OCI-LY7 (cell line): ENCODE measurements at regions not wholly inside any gene's neighbourhood (a gene's known extent, or its start where the extent isn't known, plus 50 kb on each side); places are given as distances from the start of the nearest gene placed in this dataset.
"Not testable (repeated sequence)": the region's sequence is repeated elsewhere in the genome, so short reads cannot be mapped to it uniquely, and the experiment has no call there.

Experiments used
- BruUV-seq: library from RNA; stranded (reverse); fragments of 400-500 nt; replicated peaks from 2 replicates; lab custom pipeline; 2021; lab: Mats Ljungman, UMichigan
- CTCF ChIA-PET: fragments of 300-600 bp; sonication (Branson Sonifier 250); formaldehyde crosslinking; loops from one replicate; lab custom pipeline; 2022; ENCODE audit warnings: antibody characterized with exemption; ENCODE audit not compliant: unreplicated experiment; lab: Charles Lee
- POLR2A ChIA-PET: fragments of 300-600 bp; sonication (Branson Sonifier 250); formaldehyde crosslinking; loops from one replicate; lab custom pipeline; 2022; ENCODE audit warnings: antibody characterized with exemption; lab: Charles Lee
- DNase-seq: peaks from one replicate; pipeline ENCODE4 v3.0.0-alpha.2; 2015; ENCODE audit warnings: low spot score
- H2AFZ ChIP-seq: fragments of 200-600 bp; sonication (generic), shearing (Covaris generic); 2 replicates; pipeline ENCODE4 v1.6.1; 2014; ENCODE audit warnings: mild to moderate bottlenecking, antibody characterized with exemption, low read length, moderate library complexity
- H3K27ac ChIP-seq: fragments of 200-600 bp; sonication (generic); 2 replicates; pipeline ENCODE4 v1.5.1; 2014; ENCODE audit warnings: mixed run types, low read depth, mild to moderate bottlenecking, moderate library complexity, low read length, inconsistent platforms; ENCODE audit not compliant: poor library complexity, severe bottlenecking
- H3K36me3 ChIP-seq: fragments of 200-600 bp; sonication (generic); 2 replicates; pipeline ENCODE4 v1.6.1; 2014; ENCODE audit warnings: mild to moderate bottlenecking, antibody characterized with exemption, low read length, moderate library complexity, mixed read lengths; ENCODE audit not compliant: insufficient read depth
- H3K4me1 ChIP-seq: fragments of 200-600 bp; sonication (generic); 2 replicates; pipeline ENCODE4 v1.5.1; 2014; ENCODE audit warnings: mild to moderate bottlenecking, low read length; ENCODE audit not compliant: insufficient read depth, poor library complexity, severe bottlenecking
- H3K4me2 ChIP-seq: fragments of 200-600 bp; sonication (generic); 2 replicates; pipeline ENCODE4 v1.6.1; 2014; ENCODE audit warnings: mild to moderate bottlenecking, low read length
- H3K4me3 ChIP-seq: fragments of 200-600 bp; sonication (generic); 2 replicates; pipeline ENCODE4 v1.5.1; 2014; ENCODE audit warnings: mild to moderate bottlenecking, low read depth, low read length; ENCODE audit not compliant: poor library complexity, severe bottlenecking
- H3K79me2 ChIP-seq: fragments of 200-600 bp; sonication (generic); 2 replicates; pipeline ENCODE4 v1.6.1; 2016; ENCODE audit warnings: low read depth, mild to moderate bottlenecking, low read length, moderate library complexity, mixed read lengths; ENCODE audit not compliant: insufficient read depth
- H3K9me2 ChIP-seq: fragments of 200-600 bp; sonication (generic); 2 replicates; pipeline ENCODE4 v1.6.1; 2016; ENCODE audit warnings: mild to moderate bottlenecking, low read length, mixed read lengths; ENCODE audit not compliant: insufficient read depth
- H3K9me3 ChIP-seq: fragments of 200-600 bp; sonication (generic); 2 replicates; pipeline ENCODE4 v1.6.1; 2014; ENCODE audit warnings: mild to moderate bottlenecking, mixed run types, low read length, mixed read lengths
- H4K20me1 ChIP-seq: fragments of 200-600 bp; sonication (generic); 2 replicates; pipeline ENCODE4 v1.6.1; 2014; ENCODE audit warnings: mild to moderate bottlenecking, antibody characterized with exemption, low read length, moderate library complexity, mixed read lengths; ENCODE audit not compliant: insufficient read depth
- EZH2phosphoT487 ChIP-seq: fragments of 200-600 bp; sonication (generic); IDR thresholded peaks from 2 replicates; pipeline ENCODE4 v1.6.1; 2018; ENCODE audit warnings: low read depth, borderline replicate concordance, mild to moderate bottlenecking, mixed run types, antibody characterized with exemption, low read length, moderate library complexity, mixed read lengths
- intact Hi-C: fragments of 100-400 bp; cut with micrococcal nuclease; formaldehyde crosslinking; loops from one replicate; pipeline ENCODE4 v1.10.0; 2022; ENCODE audit not compliant: unreplicated experiment
- TF ChIP-seq, protein P1 (sequence below): fragments of 200-600 bp; sonication (generic); conservative IDR thresholded peaks from 2 replicates; pipeline ENCODE4 v1.5.1; 2014; ENCODE audit warnings: mild to moderate bottlenecking, antibody characterized with exemption, low read length, moderate library complexity, mixed read lengths

DNA sequence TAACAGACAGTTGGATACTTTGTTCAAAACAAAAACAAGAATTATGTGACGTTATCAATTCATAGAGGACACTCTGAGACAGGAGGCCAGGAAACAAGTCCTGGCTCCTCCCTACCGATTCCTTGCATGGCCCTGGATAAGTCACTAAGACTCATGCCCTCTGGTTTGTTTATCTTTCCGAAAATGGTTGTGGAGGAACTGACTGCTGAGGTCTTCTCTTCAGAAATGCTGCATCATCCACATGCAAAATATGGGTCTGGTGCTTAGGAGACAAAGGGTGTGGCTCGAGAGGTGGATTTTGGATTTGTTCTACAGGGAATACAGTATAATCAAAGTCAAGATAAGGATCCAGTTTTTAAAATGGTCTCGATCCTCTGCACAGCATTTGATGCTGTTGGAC lies 130.9 kb downstream of the RELL1 start:
- ChIA-PET CTCF (no interaction called here), POLR2A (no interaction called here)
- DNase-seq = no peak
- no peaks in the 10 kb centered on the region for H4K20me1 ChIP-seq
- no peak overlapping the region for H3K27ac ChIP-seq
- H3K79me2 ChIP-seq = no peaks in the 10 kb centered on the region
- H3K36me3 ChIP-seq = no peaks in the 10 kb centered on the region
- BruUV-seq = no TSS peak
- no peak overlapping the region for H3K4me3 ChIP-seq
- H3K9me3 ChIP-seq = peaks cover 5% of the 10 kb centered on the region; the same call in 1 of the 2 replicates
- no peaks in the 10 kb centered on the region for H3K4me1 ChIP-seq
- H3K4me2 ChIP-seq = no peak overlapping the region
- no peaks in the 10 kb centered on the region for H3K9me2 ChIP-seq
- H2AFZ ChIP-seq = no peak overlapping the region
- intact Hi-C loops = no loop called here
- TF ChIP-seq EZH2phosphoT487 = no peak

DNA sequence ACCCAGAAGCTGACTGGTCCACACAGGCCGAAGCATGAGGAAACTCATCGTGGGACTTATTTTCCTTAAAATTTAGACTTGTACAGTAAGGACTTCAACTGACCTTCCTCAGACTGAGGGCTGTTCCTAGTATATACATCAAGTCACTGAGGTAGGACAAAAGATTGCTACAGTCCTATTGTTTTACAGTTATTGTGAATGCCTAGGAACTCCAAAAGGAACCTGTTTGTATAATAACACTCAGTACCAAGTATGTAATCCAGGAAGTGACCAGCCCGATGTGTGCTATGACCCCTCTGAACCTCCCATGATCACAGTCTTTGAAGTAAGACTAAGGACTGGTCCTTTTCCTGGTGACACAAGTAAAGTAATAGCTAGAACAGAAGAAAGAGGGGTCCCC lies 136.3 kb downstream of the RELL1 start:
- BruUV-seq = not testable (repeated sequence)

DNA sequence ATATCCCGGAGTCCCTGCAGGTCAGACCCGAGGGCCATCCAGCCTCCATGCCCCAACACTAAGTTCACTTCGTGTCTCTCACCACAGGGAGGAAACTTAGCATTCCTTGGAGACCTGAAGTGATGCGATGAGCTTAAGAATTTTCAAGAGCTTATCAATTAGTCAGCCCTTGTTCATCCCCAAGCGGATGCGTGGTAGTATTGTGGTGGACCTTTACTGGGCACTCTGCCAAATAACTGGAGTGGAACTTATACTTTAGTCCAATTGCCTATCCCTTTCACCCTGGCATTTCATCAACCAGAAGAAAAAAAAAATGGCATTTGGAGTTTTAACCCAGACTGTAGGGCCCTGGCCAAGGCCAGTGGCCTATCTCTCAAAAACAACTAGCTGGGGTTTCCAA lies 137.1 kb downstream of the RELL1 start:
- no peak overlapping the region for H3K4me3 ChIP-seq
- POLR2A ChIA-PET = interaction anchor here (0.6 to 1.6 kb wide), 4 partner anchors 10 to 141 kb away, joined by 3 to 4 read pairs (median 3); no protein-coding TSS in a partner anchor
- TF ChIP-seq, protein P1, sequence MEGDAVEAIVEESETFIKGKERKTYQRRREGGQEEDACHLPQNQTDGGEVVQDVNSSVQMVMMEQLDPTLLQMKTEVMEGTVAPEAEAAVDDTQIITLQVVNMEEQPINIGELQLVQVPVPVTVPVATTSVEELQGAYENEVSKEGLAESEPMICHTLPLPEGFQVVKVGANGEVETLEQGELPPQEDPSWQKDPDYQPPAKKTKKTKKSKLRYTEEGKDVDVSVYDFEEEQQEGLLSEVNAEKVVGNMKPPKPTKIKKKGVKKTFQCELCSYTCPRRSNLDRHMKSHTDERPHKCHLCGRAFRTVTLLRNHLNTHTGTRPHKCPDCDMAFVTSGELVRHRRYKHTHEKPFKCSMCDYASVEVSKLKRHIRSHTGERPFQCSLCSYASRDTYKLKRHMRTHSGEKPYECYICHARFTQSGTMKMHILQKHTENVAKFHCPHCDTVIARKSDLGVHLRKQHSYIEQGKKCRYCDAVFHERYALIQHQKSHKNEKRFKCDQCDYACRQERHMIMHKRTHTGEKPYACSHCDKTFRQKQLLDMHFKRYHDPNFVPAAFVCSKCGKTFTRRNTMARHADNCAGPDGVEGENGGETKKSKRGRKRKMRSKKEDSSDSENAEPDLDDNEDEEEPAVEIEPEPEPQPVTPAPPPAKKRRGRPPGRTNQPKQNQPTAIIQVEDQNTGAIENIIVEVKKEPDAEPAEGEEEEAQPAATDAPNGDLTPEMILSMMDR = no peak
- TF ChIP-seq EZH2phosphoT487 = no peak
- peaks cover 5% of the 10 kb centered on the region; the same call in 1 of the 2 replicates for H3K9me3 ChIP-seq
- no TSS peak for BruUV-seq
- no peaks in the 10 kb centered on the region for H3K4me1 ChIP-seq
- CTCF ChIA-PET = no interaction called here
- H3K4me2 ChIP-seq = no peak overlapping the region
- no peak overlapping the region for H2AFZ ChIP-seq
- DNase-seq = no peak
- no peaks in the 10 kb centered on the region for H3K36me3 ChIP-seq
- H4K20me1 ChIP-seq = no peaks in the 10 kb centered on the region
- no peaks in the 10 kb centered on the region for H3K9me2 ChIP-seq
- intact Hi-C loops = no loop called here
- H3K79me2 ChIP-seq = no peaks in the 10 kb centered on the region
- no peak overlapping the region for H3K27ac ChIP-seq

More for the DNA sequence above, 136.3 kb downstream of the RELL1 start:
- H3K4me2 ChIP-seq, H3K4me1 ChIP-seq, H3K27ac ChIP-seq, H2AFZ ChIP-seq, H3K9me3 ChIP-seq, H3K4me3 ChIP-seq, H3K36me3 ChIP-seq, H3K79me2 ChIP-seq, H3K9me2 ChIP-seq, intact Hi-C loops, CTCF ChIA-PET, DNase-seq, H4K20me1 ChIP-seq: not testable (repeated sequence)
- POLR2A ChIA-PET = interaction anchor here (0.6 to 1.6 kb wide), 3 partner anchors 11 to 140 kb away, joined by 3 read pairs; no protein-coding TSS in a partner anchor

DNA sequence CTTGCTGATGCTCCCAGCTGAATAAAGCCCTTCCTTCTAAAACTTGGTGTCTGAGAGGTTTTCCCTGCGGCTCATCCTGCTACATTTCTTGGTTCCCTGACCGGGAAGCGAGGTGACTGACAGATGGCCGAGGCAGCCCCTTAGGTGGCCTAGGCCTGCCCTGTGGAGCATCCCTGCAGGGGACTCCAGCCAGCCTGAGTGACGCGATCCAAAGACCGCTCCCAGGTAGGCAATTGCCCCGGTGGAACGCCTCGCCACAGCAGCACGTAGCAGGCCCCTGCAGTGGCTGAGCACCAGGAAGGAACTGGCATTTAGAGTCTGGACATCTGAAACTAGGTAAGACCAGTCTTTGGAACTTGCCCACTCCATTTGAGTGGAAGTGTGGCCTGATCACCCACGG lies 139.6 kb downstream of the RELL1 start:
- Histone ChIP-seq H4K20me1 (no peaks in the 10 kb centered on the region), H3K36me3 (no peaks in the 10 kb centered on the region), H2AFZ (no peak overlapping the region), H3K4me1 (no peaks in the 10 kb centered on the region), H3K4me2 (no peak overlapping the region), H3K79me2 (no peaks in the 10 kb centered on the region), H3K9me3 (no peaks in the 10 kb centered on the region), H3K9me2 (no peaks in the 10 kb centered on the region), H3K27ac (no peak overlapping the region), H3K4me3 (no peak overlapping the region)
- intact Hi-C loops = no loop called here
- POLR2A ChIA-PET = no interaction called here
- no peak for DNase-seq
- TF ChIP-seq EZH2phosphoT487 = no peak
- TF ChIP-seq, protein P1 = no peak
- no TSS peak for BruUV-seq
- CTCF ChIA-PET = no interaction called here
